Erythroblast (primary cell): ENCODE measurements at regions not wholly inside any gene's neighbourhood (a gene's known extent, or its start where the extent isn't known, plus 50 kb on each side); places are given as distances from the start of the nearest gene placed in this dataset.

Experiments
- GATA1 ChIP-seq: IDR thresholded peaks from 2 replicates; pipeline ENCODE4 v1.6.1; 2011; ENCODE audit warnings: low read depth, mild to moderate bottlenecking, control low read depth, low read length, moderate library complexity
- POLR2A ChIP-seq: IDR thresholded peaks from 2 replicates; pipeline ENCODE4 v1.6.1; 2011; ENCODE audit warnings: mild to moderate bottlenecking, low read length

DNA sequence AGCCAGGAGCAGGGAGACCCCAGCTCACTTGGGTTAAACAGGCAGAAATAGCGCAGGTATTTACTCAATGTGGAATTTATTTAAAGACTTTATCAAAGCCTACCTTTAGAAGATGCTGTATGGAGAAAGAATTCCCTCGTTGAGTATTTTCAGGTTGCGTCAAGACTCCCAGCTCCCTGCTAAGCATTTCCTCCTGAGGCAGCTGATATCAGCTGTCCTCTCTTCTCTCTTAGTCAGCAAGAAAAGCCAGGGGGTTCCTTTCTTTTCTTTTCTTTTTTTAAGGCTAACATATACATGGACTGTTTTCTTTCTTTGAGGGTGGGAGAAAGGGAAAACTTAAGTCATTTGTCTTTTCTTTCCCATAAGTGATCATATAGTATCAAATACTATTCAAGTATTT is 125.8 kb upstream of the POU2AF2 start:
- no peak for TF ChIP-seq POLR2A
- TF ChIP-seq GATA1, result no peak
